Epithelial cell of esophagus (primary cell): ENCODE measurements at regions not wholly inside any gene's neighbourhood (a gene's known extent, or its start where the extent isn't known, plus 50 kb on each side); places are given as distances from the start of the nearest gene placed in this dataset.

ENCODE experiments used
- DNase-seq: peaks from one replicate; pipeline ENCODE4 v3.0.0; 2010; ENCODE audit warnings: low read depth
- H3K4me3 ChIP-seq: 2 replicates; pipeline ENCODE4 v1.5.1; 2011; ENCODE audit warnings: mild to moderate bottlenecking, low read length, control low read depth
- TF ChIP-seq, protein P1 (sequence below): IDR thresholded peaks from 2 replicates; pipeline ENCODE4 v1.5.1; 2011; ENCODE audit warnings: low read depth, mild to moderate bottlenecking, low read length, control low read depth, inconsistent platforms; ENCODE audit not compliant: insufficient read depth; ENCODE audit errors: missing control alignments

DNA sequence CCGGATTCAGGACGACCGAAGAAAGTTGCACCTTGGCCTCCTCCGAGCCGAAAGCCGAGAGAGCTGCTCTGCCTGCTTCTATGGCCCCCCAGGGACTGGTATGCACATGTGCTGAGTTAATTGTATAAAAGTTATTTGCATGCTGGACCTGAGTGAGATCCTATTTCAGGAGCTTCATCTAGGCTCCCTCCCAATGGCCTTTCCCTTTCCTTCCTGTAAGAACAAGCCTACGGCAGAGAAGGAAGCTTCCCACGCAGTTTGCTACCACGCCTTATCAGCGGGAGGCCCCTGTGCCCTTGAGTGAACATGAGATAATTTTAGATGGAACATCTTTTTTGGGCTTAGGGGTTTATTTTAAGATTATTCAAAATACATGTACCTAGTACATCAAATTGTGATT, 65.9 kb downstream of the RIN2 start:
- peak; percentile 35 for DNase-seq
- TF ChIP-seq, protein P1, sequence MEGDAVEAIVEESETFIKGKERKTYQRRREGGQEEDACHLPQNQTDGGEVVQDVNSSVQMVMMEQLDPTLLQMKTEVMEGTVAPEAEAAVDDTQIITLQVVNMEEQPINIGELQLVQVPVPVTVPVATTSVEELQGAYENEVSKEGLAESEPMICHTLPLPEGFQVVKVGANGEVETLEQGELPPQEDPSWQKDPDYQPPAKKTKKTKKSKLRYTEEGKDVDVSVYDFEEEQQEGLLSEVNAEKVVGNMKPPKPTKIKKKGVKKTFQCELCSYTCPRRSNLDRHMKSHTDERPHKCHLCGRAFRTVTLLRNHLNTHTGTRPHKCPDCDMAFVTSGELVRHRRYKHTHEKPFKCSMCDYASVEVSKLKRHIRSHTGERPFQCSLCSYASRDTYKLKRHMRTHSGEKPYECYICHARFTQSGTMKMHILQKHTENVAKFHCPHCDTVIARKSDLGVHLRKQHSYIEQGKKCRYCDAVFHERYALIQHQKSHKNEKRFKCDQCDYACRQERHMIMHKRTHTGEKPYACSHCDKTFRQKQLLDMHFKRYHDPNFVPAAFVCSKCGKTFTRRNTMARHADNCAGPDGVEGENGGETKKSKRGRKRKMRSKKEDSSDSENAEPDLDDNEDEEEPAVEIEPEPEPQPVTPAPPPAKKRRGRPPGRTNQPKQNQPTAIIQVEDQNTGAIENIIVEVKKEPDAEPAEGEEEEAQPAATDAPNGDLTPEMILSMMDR, result no peak
- H3K4me3 ChIP-seq, result no peak overlapping the region

DNA sequence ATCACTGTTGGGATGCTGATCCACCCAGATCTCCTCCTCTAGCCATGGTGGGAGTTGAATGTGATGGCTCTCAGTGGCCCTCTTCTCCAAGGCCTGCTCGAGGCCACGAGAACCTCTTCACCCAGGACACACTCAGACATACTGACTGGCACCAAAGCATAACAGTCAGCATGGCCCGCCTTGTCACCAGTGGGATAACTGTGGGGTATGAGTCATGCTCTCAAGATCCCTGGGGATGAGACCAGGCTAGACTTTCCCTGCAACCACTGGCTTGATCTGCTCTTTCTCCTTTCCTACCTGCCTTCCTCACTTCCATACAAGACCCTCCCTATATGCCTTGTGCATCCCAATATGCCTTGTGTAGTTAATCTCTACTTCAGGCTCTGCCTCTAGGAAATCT, 66.8 kb downstream of the RIN2 start:
- TF ChIP-seq, protein P1, result no peak
- DNase-seq, result no peak
- H3K4me3 ChIP-seq, result no peak overlapping the region

DNA sequence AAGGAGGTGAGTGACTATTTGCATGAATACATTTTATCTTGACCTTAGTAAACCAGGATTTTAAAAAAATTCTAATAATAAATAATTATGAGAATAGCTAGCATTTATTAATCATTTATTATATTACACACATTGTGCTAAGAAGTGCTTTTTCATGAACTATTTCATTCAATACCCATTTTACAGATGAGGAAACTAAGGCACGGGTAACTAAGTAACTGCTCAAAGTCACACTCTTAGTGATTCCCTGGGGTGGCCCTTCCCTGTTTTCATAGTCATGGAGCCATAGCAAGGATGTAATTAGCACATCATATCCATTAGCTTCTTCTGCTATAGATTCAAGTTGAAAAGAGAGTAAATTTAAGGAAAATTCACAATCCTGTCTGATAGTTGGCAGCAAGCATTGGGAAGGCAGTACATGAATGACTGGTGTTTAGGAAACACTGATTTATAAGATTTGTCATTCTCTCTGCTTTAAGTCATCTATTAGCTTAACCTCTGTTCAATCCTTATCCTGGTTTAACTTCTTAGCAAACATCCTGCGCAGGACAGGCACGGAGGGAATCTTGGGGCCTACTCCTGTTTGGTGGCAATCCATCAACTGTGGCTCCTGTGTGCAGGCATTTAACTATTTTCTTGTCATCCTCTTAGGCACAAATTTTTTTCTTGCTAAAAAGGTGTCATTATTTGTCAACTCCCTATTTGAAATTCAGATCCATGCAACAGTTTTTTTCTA, 68.3 kb downstream of the RIN2 start:
- H3K4me3 ChIP-seq, result no peak overlapping the region
- TF ChIP-seq, protein P1, result no peak

DNA sequence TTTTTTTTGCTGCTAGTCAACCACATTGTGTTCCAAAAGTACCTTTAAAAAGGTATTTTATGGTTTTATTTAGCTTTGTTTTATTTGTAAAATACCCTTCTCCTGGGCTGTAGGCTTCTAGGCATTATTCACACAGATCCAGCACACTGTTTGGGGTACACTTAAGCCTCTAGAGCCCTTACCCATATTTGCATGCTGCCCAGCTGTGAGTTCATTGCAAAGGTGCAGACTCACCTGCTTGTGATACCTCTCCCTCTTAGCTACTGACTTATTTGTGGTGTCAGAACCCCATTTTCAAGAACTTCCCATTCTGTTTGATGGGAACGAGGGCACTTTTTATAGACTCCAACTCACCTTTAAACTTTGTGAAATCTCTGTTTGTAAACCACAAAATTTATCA, 69.8 kb downstream of the RIN2 start:
- TF ChIP-seq, protein P1, result no peak
- DNase-seq, result no peak
- H3K4me3 ChIP-seq, result no peak overlapping the region

More for the DNA sequence above, 68.3 kb downstream of the RIN2 start:
- DNase-seq, result no peak

DNA sequence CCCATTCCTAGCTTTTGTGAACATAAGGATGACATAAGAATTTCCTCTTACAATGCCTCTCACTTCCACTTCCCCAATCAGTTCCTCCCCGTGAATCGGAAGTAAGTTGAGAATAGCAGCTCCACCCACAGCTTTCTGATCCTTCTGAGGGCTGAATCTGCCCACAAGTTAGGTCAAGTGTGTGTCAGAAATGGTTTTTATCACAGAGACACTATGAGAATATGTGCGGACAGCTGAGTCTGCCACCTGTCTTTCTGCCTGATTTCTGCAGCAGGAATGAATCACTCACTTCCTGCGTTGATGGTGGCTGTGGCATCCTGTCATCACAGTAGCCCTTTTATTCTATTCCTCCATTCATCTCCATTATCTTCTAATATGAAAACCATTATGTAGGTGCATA, 70.2 kb downstream of the RIN2 start:
- H3K4me3 ChIP-seq, result no peak overlapping the region
- DNase-seq, result peak; percentile 66
- TF ChIP-seq, protein P1, result peak; percentile 67

DNA sequence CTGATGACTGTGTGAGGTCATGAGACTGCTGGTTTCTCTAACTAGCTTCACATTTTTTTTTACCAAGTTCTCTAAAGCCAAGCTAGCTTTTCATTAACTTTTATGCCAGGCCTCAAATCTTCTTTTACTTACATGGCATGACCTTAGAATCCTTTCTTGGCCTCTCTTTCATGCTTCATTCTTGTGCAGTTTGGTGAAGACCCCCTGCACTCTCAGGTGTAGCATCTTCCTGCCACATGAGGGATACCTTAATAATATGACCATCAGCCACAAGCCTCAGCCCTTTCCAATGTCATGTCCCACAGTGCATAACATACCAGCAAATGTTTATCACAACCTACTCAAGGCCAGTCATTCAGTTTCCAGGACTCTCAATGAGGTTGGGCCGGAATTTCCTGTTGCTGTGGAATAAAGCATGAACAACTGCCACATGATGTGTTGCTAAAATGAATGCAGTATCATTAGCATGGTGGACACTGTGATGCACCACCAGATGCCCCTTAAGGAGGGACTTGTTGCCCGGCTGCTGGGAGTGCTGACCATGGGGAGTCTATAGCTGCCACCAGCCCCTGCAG, 72.2 kb downstream of the RIN2 start:
- DNase-seq, result peak; percentile 45
- TF ChIP-seq, protein P1, result no peak
- H3K4me3 ChIP-seq, result no peak overlapping the region

DNA sequence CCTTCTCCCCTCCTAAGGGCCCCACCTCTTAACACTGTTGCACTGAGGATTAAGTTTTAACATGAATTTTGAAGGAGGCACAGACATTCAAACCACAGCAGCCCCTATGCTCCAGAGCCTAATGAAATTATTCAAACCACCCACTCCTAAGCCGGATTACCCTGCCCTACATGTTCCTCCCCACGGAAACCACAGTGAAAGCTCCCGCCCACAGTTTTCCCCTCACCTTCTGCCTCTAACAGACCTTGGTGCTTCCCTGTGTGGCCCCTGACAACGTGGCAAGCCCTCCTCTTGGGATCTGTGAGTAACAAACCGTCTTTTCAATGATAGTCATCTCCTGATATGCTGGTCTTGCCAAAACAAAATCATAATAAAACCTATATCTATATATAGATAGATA, 74.8 kb downstream of the RIN2 start:
- no peak overlapping the region for H3K4me3 ChIP-seq
- TF ChIP-seq, protein P1, result no peak
- no peak for DNase-seq
